Prostate gland (tissue), 2 donors: ENCODE measurements at regions not wholly inside any gene's neighbourhood (a gene's known extent, or its start where the extent isn't known, plus 50 kb on each side); places are given as distances from the start of the nearest gene placed in this dataset.
A peak's percentile ranks its signal among the peaks of the same experiment; 100 is the strongest.

ENCODE experiments used
- DNase-seq: peaks from one replicate; pipeline ENCODE4 v3.0.0-alpha.2; 2019; ENCODE audit warnings: low spot score
- H3K27ac ChIP-seq, 2 donors: fragments of 200-600 bp; sonication (generic); 2 replicates each; pipeline ENCODE4 v1.5.1; 2017 to 2019
- H3K27me3 ChIP-seq: fragments of 200-600 bp; sonication (generic); replicated peaks from 2 replicates; pipeline ENCODE4 v1.5.1; 2019; ENCODE audit not compliant: insufficient read depth
- H3K36me3 ChIP-seq, 2 donors: fragments of 200-600 bp; sonication (generic); 1 replicate in 1 of 2; 2 replicates in 1 of 2; pipeline versions ENCODE4 v1.5.1 to v1.8.1; 2017 to 2019
- H3K4me1 ChIP-seq: fragments of 200-600 bp; sonication (generic); replicated peaks from 2 replicates; pipeline ENCODE4 v1.5.1; 2019
- H3K4me3 ChIP-seq, 2 donors: fragments of 200-600 bp; sonication (generic); 2 replicates each; pipeline ENCODE4 v1.5.1; 2017 to 2019
- H3K9me3 ChIP-seq: fragments of 200-600 bp; sonication (generic); 2 replicates; pipeline ENCODE4 v1.5.1; 2017
- POLR2A ChIP-seq: fragments of 450-650 bp; IDR thresholded peaks from one replicate; pipeline ENCODE4 v1.6.1; 2016; ENCODE audit warnings: antibody characterized with exemption, mild to moderate bottlenecking
- POLR2AphosphoS5 ChIP-seq: sonication (generic); formaldehyde crosslinking; IDR thresholded peaks from one replicate; pipeline ENCODE4 v1.6.1; 2017; ENCODE audit warnings: antibody characterized with exemption
- WGBS: methylation state at CpG from one replicate; pipeline ENCODE4 v1.1.5; 2018; 5-methylcytosine and 5-hydroxymethylcytosine counted together
- intact Hi-C: fragments of 100-400 bp; cut with DNase I; formaldehyde crosslinking; loops from one replicate; pipeline ENCODE4 v1.14.2; 2022
- TF ChIP-seq, protein P1 (sequence below), 4 experiments: fragments of 200-600 bp in 2 of 4; fragments of 450-650 bp in 2 of 4; sonication (generic) in 2 of 4; IDR thresholded peaks; 1 replicate in 3 of 4; 2 replicates in 1 of 4; pipeline ENCODE4 v1.5.1; 2016 to 2019; ENCODE audit warnings: antibody characterized with exemption in 4 of 4, mild to moderate bottlenecking in 2 of 4, moderate library complexity in 2 of 4

DNA sequence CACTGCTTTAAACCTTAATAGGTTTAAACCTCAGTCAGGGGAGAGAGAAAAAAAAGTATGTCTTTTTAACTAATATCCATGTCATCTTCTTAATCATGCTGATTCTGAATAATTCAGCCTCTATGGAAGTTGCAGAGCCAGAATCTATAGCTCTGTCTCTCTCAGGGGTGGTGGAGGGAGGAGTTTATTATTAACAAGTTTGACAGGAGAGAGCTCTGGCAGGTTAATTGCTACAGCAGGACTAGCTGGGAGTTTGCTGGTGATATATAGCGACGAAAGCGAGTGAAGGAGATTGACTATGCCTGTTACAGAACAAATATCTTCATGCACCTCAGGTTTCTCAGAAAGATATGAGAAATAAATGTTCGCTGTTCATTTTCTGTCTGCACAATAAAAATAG, 586.4 kb downstream of the TLE4 start:
- DNase-seq: no peak
- TF ChIP-seq, protein P1, sequence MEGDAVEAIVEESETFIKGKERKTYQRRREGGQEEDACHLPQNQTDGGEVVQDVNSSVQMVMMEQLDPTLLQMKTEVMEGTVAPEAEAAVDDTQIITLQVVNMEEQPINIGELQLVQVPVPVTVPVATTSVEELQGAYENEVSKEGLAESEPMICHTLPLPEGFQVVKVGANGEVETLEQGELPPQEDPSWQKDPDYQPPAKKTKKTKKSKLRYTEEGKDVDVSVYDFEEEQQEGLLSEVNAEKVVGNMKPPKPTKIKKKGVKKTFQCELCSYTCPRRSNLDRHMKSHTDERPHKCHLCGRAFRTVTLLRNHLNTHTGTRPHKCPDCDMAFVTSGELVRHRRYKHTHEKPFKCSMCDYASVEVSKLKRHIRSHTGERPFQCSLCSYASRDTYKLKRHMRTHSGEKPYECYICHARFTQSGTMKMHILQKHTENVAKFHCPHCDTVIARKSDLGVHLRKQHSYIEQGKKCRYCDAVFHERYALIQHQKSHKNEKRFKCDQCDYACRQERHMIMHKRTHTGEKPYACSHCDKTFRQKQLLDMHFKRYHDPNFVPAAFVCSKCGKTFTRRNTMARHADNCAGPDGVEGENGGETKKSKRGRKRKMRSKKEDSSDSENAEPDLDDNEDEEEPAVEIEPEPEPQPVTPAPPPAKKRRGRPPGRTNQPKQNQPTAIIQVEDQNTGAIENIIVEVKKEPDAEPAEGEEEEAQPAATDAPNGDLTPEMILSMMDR (IDR thresholded peaks at IDR 0.05): no peak
- TF ChIP-seq POLR2A (no peak), POLR2AphosphoS5 (no peak)
- Histone ChIP-seq H3K27ac (no peak overlapping the region), H3K36me3 (no peaks in the 10 kb centered on the region), H3K27me3 (no peaks in the 10 kb centered on the region), H3K9me3 (no peaks in the 10 kb centered on the region), H3K4me3 (no peak overlapping the region), H3K4me1 (no peaks in the 10 kb centered on the region)
- WGBS: 28% methylated on average over 4 of the region's 4 CpGs
- intact Hi-C loops: loop anchor here (5.0 to 10.0 kb wide), 2 partner anchors 586 to 1337 kb away; partner anchors contain the start of gene TLE4

DNA sequence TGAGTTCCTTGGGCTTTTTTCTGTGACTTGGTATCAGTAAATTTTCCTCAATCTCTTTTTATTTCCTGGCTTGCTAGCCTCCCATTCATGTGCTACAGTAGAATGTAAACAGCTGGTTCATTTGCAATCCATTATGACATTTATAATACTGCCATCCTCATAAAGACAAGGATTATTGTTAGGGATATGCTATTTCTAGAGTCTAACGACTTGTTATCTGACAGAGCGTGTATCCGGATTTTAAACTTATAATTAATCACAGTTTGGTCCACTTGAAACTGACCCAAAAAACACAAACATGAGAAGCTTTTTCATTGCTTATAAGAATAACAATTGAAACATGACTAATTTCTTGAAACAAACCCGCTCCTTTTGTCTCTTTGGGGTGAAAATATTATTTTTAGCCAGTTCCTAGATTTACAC, 585.8 kb downstream of the TLE4 start:
- intact Hi-C loops: loop anchor here (5.0 to 10.0 kb wide), 2 partner anchors 585 to 1337 kb away; partner anchors contain the start of gene TLE4
- TF ChIP-seq POLR2A: no peak
- peak; percentile 19 for TF ChIP-seq POLR2AphosphoS5
- TF ChIP-seq, protein P1 (IDR thresholded peaks at IDR 0.05): no peak
- H3K4me1 ChIP-seq: no peaks in the 10 kb centered on the region
- WGBS: 8% methylated on average over 4 of the region's 4 CpGs
- no peak overlapping the region for H3K27ac ChIP-seq
- no peak overlapping the region for H3K4me3 ChIP-seq
- DNase-seq: no peak
- no peaks in the 10 kb centered on the region for H3K9me3 ChIP-seq
- no peaks in the 10 kb centered on the region for H3K27me3 ChIP-seq
- no peaks in the 10 kb centered on the region for H3K36me3 ChIP-seq

DNA sequence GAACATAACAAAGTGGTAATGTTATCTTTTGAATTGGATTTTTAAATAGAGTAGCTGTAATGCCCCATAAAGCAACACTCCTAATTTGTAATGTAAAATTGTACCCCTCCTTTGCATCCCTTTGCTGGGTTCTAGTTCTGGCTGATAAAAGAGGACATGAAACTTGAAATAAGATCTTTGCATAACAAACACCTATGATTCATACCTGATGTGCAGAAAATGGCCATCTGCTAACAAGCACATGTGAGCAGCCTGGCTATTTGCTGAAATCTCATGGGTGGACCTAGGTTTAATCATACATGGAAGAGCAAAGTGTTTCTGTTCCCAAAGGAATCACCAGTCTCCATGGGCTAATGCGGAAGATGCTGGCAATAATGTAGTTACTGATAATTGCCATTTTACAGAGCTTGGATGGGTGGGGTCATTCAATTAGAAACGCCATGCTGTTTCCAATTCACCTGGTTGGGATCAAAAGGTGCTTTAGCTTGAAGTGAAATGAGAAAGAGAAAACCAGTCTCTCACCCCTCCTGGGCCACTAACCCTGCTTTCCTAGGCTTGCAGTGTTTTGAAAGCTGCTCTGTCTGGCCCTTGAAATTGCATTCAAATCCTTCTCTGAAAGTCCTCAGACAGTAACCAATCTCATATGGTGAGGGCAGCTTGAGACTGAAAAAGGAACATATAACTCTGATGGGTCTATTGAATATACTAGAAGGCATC, 585.1 kb downstream of the TLE4 start:
- Histone ChIP-seq H3K27me3 (no peaks in the 10 kb centered on the region), H3K9me3 (no peaks in the 10 kb centered on the region), H3K36me3 (no peaks in the 10 kb centered on the region), H3K4me1 (no peaks in the 10 kb centered on the region), H3K27ac (no peak overlapping the region), H3K4me3 (no peak overlapping the region)
- DNase-seq: no peak
- intact Hi-C loops: loop anchor here (5.0 to 10.0 kb wide), 2 partner anchors 585 to 1338 kb away; partner anchors contain the start of gene TLE4
- TF ChIP-seq POLR2A (no peak), POLR2AphosphoS5 (no peak)
- TF ChIP-seq, protein P1 (IDR thresholded peaks at IDR 0.05): no peak
- 77% methylated on average over 2 of the region's 2 CpGs for WGBS

DNA sequence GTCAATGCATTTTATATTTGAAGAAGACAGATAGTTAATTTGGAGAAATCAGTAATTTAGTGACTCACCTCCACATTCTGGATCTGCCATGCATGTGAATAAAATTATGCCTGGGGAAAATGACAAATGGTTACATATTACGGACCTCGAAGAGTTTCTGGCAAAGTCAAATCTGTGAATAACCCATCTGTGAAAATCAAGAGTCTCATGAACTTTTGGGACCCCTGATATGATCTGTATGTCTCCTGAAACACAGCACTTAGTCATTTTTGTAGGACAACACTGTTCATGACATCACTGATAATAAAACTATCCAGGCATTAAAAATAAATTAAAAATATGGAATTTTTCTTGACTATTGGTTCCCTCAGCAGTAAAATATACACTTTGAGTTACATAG, 584.5 kb downstream of the TLE4 start:
- TF ChIP-seq, protein P1 (IDR thresholded peaks at IDR 0.05): no peak
- TF ChIP-seq POLR2AphosphoS5: no peak
- TF ChIP-seq POLR2A: no peak
- H3K4me3 ChIP-seq: no peak overlapping the region
- H3K9me3 ChIP-seq: no peaks in the 10 kb centered on the region
- intact Hi-C loops: loop anchor here (5.0 to 10.0 kb wide), 2 partner anchors 584 to 1339 kb away; partner anchors contain the start of gene TLE4
- H3K27me3 ChIP-seq: no peaks in the 10 kb centered on the region
- WGBS: 87% methylated on average over 2 of the region's 2 CpGs
- no peaks in the 10 kb centered on the region for H3K4me1 ChIP-seq
- DNase-seq: no peak
- no peak overlapping the region for H3K27ac ChIP-seq
- H3K36me3 ChIP-seq: no peaks in the 10 kb centered on the region

DNA sequence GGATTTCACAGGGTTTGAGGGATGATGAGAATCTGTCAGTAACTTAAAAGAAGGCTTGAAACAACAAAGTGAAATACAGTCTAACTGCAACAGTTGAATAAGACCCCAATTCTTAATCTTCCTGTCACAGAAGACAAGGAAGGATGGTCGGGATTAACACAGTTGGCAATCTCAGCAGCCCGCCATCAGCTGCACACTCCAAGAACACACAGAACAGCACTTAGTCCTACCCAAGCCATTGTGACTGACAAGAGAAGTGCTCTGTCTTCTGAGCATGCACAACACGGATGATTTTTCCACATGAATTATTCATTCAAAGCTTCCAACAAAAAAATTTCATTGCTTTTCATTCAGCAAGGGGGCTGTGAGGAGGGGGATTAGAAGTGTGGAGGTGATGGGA, 576.1 kb downstream of the TLE4 start:
- no peaks in the 10 kb centered on the region for H3K4me1 ChIP-seq
- no peaks in the 10 kb centered on the region for H3K27me3 ChIP-seq
- H3K9me3 ChIP-seq: no peaks in the 10 kb centered on the region
- H3K27ac ChIP-seq: no peak overlapping the region
- no peak overlapping the region for H3K4me3 ChIP-seq
- no peak for TF ChIP-seq POLR2A
- TF ChIP-seq, protein P1 (IDR thresholded peaks at IDR 0.05): no peak
- TF ChIP-seq POLR2AphosphoS5: no peak
- intact Hi-C loops: no loop called here
- H3K36me3 ChIP-seq: no peaks in the 10 kb centered on the region
- 80% methylated on average over 3 of the region's 3 CpGs for WGBS
- no peak for DNase-seq
